ENCODE measurements at regions not wholly inside any gene's neighbourhood (a gene's known extent, or its start where the extent isn't known, plus 50 kb on each side); places are given as distances from the start of the nearest gene placed in this dataset.

GRCh38 chr4:26000274-26000950 lies 86.4 kb downstream of the SMIM20 start:
- H3K9me3 ChIP-seq (ENCODE audit: insufficient read depth, low read length, severe bottlenecking): no peaks in the 10 kb centered on the region
- H3K4me2 ChIP-seq (ENCODE audit: insufficient read depth, low read length): no peak overlapping the region
- H3K79me2 ChIP-seq (ENCODE audit: insufficient read depth, low read length): no peaks in the 10 kb centered on the region
- H3K4me1 ChIP-seq (ENCODE audit: insufficient read depth, low read length): no peaks in the 10 kb centered on the region
- H3K27ac ChIP-seq (ENCODE audit: low read length): no peak overlapping the region
- H3K36me3 ChIP-seq (ENCODE audit: insufficient read depth, low read length): no peaks in the 10 kb centered on the region
- no peaks in the 10 kb centered on the region for H3K27me3 ChIP-seq (ENCODE audit: insufficient read depth, low read length, poor library complexity)
- no peak overlapping the region for H2AFZ ChIP-seq (ENCODE audit: low read depth, low read length)
- H4K20me1 ChIP-seq (ENCODE audit: insufficient read depth, low read length): no peaks in the 10 kb centered on the region
- H3K4me3 ChIP-seq (ENCODE audit: low read depth in 1 of 2, low read length in 2 of 2): no peak overlapping the region
- TF ChIP-seq EZH2 (IDR thresholded peaks at IDR 0.05; ENCODE audit: borderline replicate concordance, low read depth, low read length, severe bottlenecking): no peak
- TF ChIP-seq CTCF (IDR thresholded peaks at IDR 0.05; ENCODE audit: borderline replicate concordance, extremely low read depth, low read length, poor library complexity, severe bottlenecking): no peak
- DNase-seq: no peak
- no peak for ATAC-seq (ENCODE audit: insufficient read depth, low read depth)
- no peak overlapping the region for H3K9ac ChIP-seq (ENCODE audit: low read depth, low read length)

DNA sequence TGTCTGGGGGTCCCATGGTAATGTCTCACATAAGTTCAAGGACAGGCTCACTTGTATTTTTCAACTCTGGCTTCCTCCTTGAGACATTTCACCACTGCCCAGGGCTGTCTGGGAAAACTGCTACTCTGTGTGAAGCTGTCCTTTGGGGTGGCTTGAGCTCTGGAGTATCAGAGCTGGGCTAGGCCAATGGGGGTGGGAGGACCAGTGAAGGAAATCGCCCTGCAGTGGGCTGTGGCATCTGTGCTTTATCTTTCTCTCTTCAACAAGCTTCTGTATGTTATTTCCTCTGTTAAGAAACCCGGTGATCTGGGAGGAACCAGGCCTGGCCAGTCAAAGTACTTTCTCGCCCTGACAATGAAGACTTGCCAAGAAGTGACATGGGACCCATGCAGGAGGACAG lies 87.4 kb downstream of the SMIM20 start:
- ATAC-seq (ENCODE audit: insufficient read depth, low read depth): no peak
- TF ChIP-seq EZH2 (IDR thresholded peaks at IDR 0.05; ENCODE audit: borderline replicate concordance, low read depth, low read length, severe bottlenecking) (no peak), CTCF (IDR thresholded peaks at IDR 0.05; ENCODE audit: borderline replicate concordance, extremely low read depth, low read length, poor library complexity, severe bottlenecking) (no peak)
- H3K4me3 ChIP-seq (ENCODE audit: low read depth in 1 of 2, low read length in 2 of 2): no peak overlapping the region
- no peaks in the 10 kb centered on the region for H3K9me3 ChIP-seq (ENCODE audit: insufficient read depth, low read length, severe bottlenecking)
- no peaks in the 10 kb centered on the region for H3K36me3 ChIP-seq (ENCODE audit: insufficient read depth, low read length)
- no peaks in the 10 kb centered on the region for H3K27me3 ChIP-seq (ENCODE audit: insufficient read depth, low read length, poor library complexity)
- no peak overlapping the region for H2AFZ ChIP-seq (ENCODE audit: low read depth, low read length)
- H3K27ac ChIP-seq (ENCODE audit: low read length): no peak overlapping the region
- H3K79me2 ChIP-seq (ENCODE audit: insufficient read depth, low read length): no peaks in the 10 kb centered on the region
- H3K9ac ChIP-seq (ENCODE audit: low read depth, low read length): no peak overlapping the region
- no peaks in the 10 kb centered on the region for H3K4me1 ChIP-seq (ENCODE audit: insufficient read depth, low read length)
- no peaks in the 10 kb centered on the region for H4K20me1 ChIP-seq (ENCODE audit: insufficient read depth, low read length)
- DNase-seq: no peak
- no peak overlapping the region for H3K4me2 ChIP-seq (ENCODE audit: insufficient read depth, low read length)

GRCh38 chr4:26001816-26002215 lies 87.8 kb downstream of the SMIM20 start:
- ATAC-seq (ENCODE audit: insufficient read depth, low read depth) (no peak), DNase-seq (no peak)
- Histone ChIP-seq H3K4me2 (ENCODE audit: insufficient read depth, low read length) (no peak overlapping the region), H3K36me3 (ENCODE audit: insufficient read depth, low read length) (no peaks in the 10 kb centered on the region), H2AFZ (ENCODE audit: low read depth, low read length) (no peak overlapping the region), H3K27ac (ENCODE audit: low read length) (no peak overlapping the region), H3K9ac (ENCODE audit: low read depth, low read length) (no peak overlapping the region), H3K79me2 (ENCODE audit: insufficient read depth, low read length) (no peaks in the 10 kb centered on the region), H3K9me3 (ENCODE audit: insufficient read depth, low read length, severe bottlenecking) (no peaks in the 10 kb centered on the region), H3K4me3 (ENCODE audit: low read depth in 1 of 2, low read length in 2 of 2) (no peak overlapping the region), H4K20me1 (ENCODE audit: insufficient read depth, low read length) (no peaks in the 10 kb centered on the region), H3K4me1 (ENCODE audit: insufficient read depth, low read length) (no peaks in the 10 kb centered on the region), H3K27me3 (ENCODE audit: insufficient read depth, low read length, poor library complexity) (no peaks in the 10 kb centered on the region)
- TF ChIP-seq EZH2 (IDR thresholded peaks at IDR 0.05; ENCODE audit: borderline replicate concordance, low read depth, low read length, severe bottlenecking): no peak
- no peak for TF ChIP-seq CTCF (IDR thresholded peaks at IDR 0.05; ENCODE audit: borderline replicate concordance, extremely low read depth, low read length, poor library complexity, severe bottlenecking)
